H1 (cell line): ENCODE measurements at regions not wholly inside any gene's neighbourhood (a gene's known extent, or its start where the extent isn't known, plus 50 kb on each side); places are given as distances from the start of the nearest gene placed in this dataset.

Experiments
- CTCF ChIA-PET: fragments of 300-600 bp; sonication (Branson Sonifier 250); formaldehyde crosslinking; loops from one replicate; lab custom pipeline; 2021; ENCODE audit not compliant: partially characterized antibody; lab: Charles Lee
- POLR2A ChIA-PET: fragments of 300-600 bp; sonication (Branson Sonifier 250); formaldehyde crosslinking; loops from one replicate; lab custom pipeline; 2021; ENCODE audit warnings: inconsistent platforms; ENCODE audit not compliant: partially characterized antibody; lab: Charles Lee
- DNase-seq, 2 experiments: peaks; one replicate each; pipeline versions ENCODE4 v3.0.0 to v3.0.0-alpha.2; 2010 to 2022; ENCODE audit warnings: low spot score in 2 of 2, low read depth in 1 of 2, mixed read lengths in 1 of 2
- FAIRE-seq: peaks from 2 replicates; lab custom pipeline; 2011; peaks lifted over from hg19 to GRCh38; lab: Jason Lieb, UNC
- H2AFZ ChIP-seq: 2 replicates; pipeline ENCODE4 v1.8.1; 2012; ENCODE audit warnings: low read length, inconsistent platforms
- H2AK5ac ChIP-seq: 2 replicates; pipeline ENCODE4 v1.6.1; 2013; ENCODE audit warnings: low read depth, low read length
- H2BK120ac ChIP-seq: replicated peaks from 2 replicates; pipeline ENCODE3; 2013; ENCODE audit warnings: low read depth, low read length, inconsistent platforms
- H2BK12ac ChIP-seq: 2 replicates; pipeline ENCODE4 v1.6.1; 2013; ENCODE audit warnings: low read depth, low read length
- H2BK15ac ChIP-seq: 2 replicates; pipeline ENCODE4 v1.6.1; 2013; ENCODE audit warnings: low read length
- H2BK20ac ChIP-seq: 2 replicates; pipeline ENCODE4 v1.6.1; 2013; ENCODE audit warnings: low read length
- H2BK5ac ChIP-seq: 2 replicates; pipeline ENCODE4 v1.6.1; 2013; ENCODE audit warnings: low read depth, low read length
- H3K14ac ChIP-seq: 2 replicates; pipeline ENCODE4 v1.6.1; 2013; ENCODE audit warnings: inconsistent platforms; ENCODE audit not compliant: insufficient read length
- H3K18ac ChIP-seq: 2 replicates; pipeline ENCODE4 v1.6.1; 2013; ENCODE audit warnings: low read length; ENCODE audit errors: extremely low read depth
- H3K23ac ChIP-seq: 2 replicates; pipeline ENCODE4 v1.6.1; 2013; ENCODE audit warnings: inconsistent platforms; ENCODE audit not compliant: insufficient read length
- H3K23me2 ChIP-seq: 2 replicates; pipeline ENCODE4 v1.6.1; 2013; ENCODE audit warnings: low read depth, low read length
- H3K27ac ChIP-seq: 2 replicates; pipeline ENCODE4 v1.6.1; 2011; ENCODE audit warnings: low read depth, low read length, inconsistent platforms
- H3K27me3 ChIP-seq, 4 experiments: replicated peaks in 1 of 4; 1 replicate in 1 of 4; 2 replicates in 3 of 4; pipeline versions ENCODE4 v1.6.1 to v1.8.1; 2011 to 2013; ENCODE audit warnings: low read length in 3 of 4, mild to moderate bottlenecking in 3 of 4, inconsistent platforms in 2 of 4, mixed read lengths in 2 of 4, moderate library complexity in 1 of 4; ENCODE audit not compliant: control insufficient read depth in 3 of 4, insufficient read depth in 3 of 4; ENCODE audit errors: extremely low read depth in 1 of 4
- H3K36me3 ChIP-seq, 4 experiments: 2 replicates each; pipeline versions ENCODE4 v1.6.1 to v1.8.1; 2011 to 2013; ENCODE audit warnings: mild to moderate bottlenecking in 4 of 4, low read length in 3 of 4, moderate library complexity in 2 of 4, control low read depth in 1 of 4, inconsistent platforms in 1 of 4; ENCODE audit not compliant: insufficient read depth in 4 of 4, control insufficient read depth in 2 of 4
- H3K4ac ChIP-seq: replicated peaks from 2 replicates; pipeline ENCODE3; 2013; ENCODE audit warnings: low read length, low read depth, mixed read lengths, inconsistent platforms; ENCODE audit not compliant: insufficient read length
- H3K4me1 ChIP-seq, 4 experiments: replicated peaks in 1 of 4; 1 replicate in 1 of 4; 2 replicates in 3 of 4; pipeline versions ENCODE4 v1.6.1 to v1.8.1; 2011 to 2013; ENCODE audit warnings: low read length in 3 of 4, inconsistent platforms in 2 of 4, mixed read lengths in 1 of 4; ENCODE audit not compliant: insufficient read depth in 4 of 4, control insufficient read depth in 3 of 4
- H3K4me2 ChIP-seq, 2 experiments: 2 replicates each; pipeline versions ENCODE4 v1.6.1 to v1.8.1; 2011 to 2013; ENCODE audit warnings: low read depth in 2 of 2, low read length in 2 of 2, control low read depth in 1 of 2, inconsistent platforms in 1 of 2, mild to moderate bottlenecking in 1 of 2; ENCODE audit not compliant: insufficient read depth in 1 of 2
- H3K4me3 ChIP-seq, 4 experiments: fragments of 200-600, 300-600 bp in 1 of 4; sonication (generic), shearing (Covaris generic), sonication (Bioruptor Twin) in 1 of 4; 2 replicates each; pipeline versions ENCODE4 v1.5.1 to v1.8.1; 2011 to 2016; ENCODE audit warnings: low read length in 4 of 4, low read depth in 3 of 4, control low read depth in 2 of 4, inconsistent platforms in 2 of 4, mild to moderate bottlenecking in 2 of 4, mixed read lengths in 1 of 4, moderate library complexity in 1 of 4; ENCODE audit not compliant: insufficient read depth in 2 of 4; ENCODE audit errors: extremely low read depth in 1 of 4
- H3K56ac ChIP-seq: replicated peaks from 2 replicates; pipeline ENCODE3; 2013; ENCODE audit warnings: low read depth, mild to moderate bottlenecking, mixed read lengths, low read length, inconsistent platforms; ENCODE audit not compliant: insufficient read length
- H3K79me1 ChIP-seq: 2 replicates; pipeline ENCODE4 v1.6.1; 2013; ENCODE audit warnings: low read depth, low read length, control low read depth
- H3K79me2 ChIP-seq, 2 experiments: 2 replicates each; pipeline versions ENCODE4 v1.6.1 to v1.8.1; 2012 to 2013; ENCODE audit warnings: low read length in 2 of 2, mild to moderate bottlenecking in 2 of 2, inconsistent platforms in 1 of 2; ENCODE audit not compliant: insufficient read depth in 2 of 2, control insufficient read depth in 1 of 2
- H3K9ac ChIP-seq, 4 experiments: replicated peaks in 1 of 4; 1 replicate in 1 of 4; 2 replicates in 3 of 4; pipeline versions ENCODE4 v1.6.1 to v1.8.1; 2011 to 2013; ENCODE audit warnings: low read depth in 3 of 4, low read length in 3 of 4, control low read depth in 2 of 4, mild to moderate bottlenecking in 2 of 4, moderate library complexity in 2 of 4, inconsistent platforms in 1 of 4; ENCODE audit errors: extremely low read depth in 1 of 4
- H3K9me3 ChIP-seq, 2 experiments: 2 replicates each; pipeline versions ENCODE4 v1.6.1 to v1.8.1; 2012 to 2013; ENCODE audit warnings: mild to moderate bottlenecking in 2 of 2, moderate library complexity in 2 of 2, control low read depth in 1 of 2, inconsistent platforms in 1 of 2, low read depth in 1 of 2, low read length in 1 of 2, mixed read lengths in 1 of 2; ENCODE audit not compliant: insufficient read depth in 2 of 2
- H4K20me1 ChIP-seq, 2 experiments: replicated peaks in 1 of 2; 2 replicates each; pipeline versions ENCODE3 to v1.8.1; 2011 to 2013; ENCODE audit warnings: inconsistent platforms in 2 of 2, low read length in 2 of 2, mild to moderate bottlenecking in 1 of 2; ENCODE audit not compliant: insufficient read depth in 2 of 2, control insufficient read depth in 1 of 2
- H4K5ac ChIP-seq: 2 replicates; pipeline ENCODE4 v1.6.1; 2013; ENCODE audit warnings: low read length, low read depth, mixed read lengths, inconsistent platforms; ENCODE audit not compliant: insufficient read length
- H4K8ac ChIP-seq: 2 replicates; pipeline ENCODE4 v1.8.0; 2013; ENCODE audit warnings: mild to moderate bottlenecking, moderate library complexity, low read length, inconsistent platforms; ENCODE audit not compliant: insufficient read depth; ENCODE audit errors: extremely low read depth
- H4K91ac ChIP-seq: replicated peaks from 2 replicates; pipeline ENCODE3; 2013; ENCODE audit warnings: low read length, mixed read lengths, inconsistent platforms; ENCODE audit not compliant: insufficient read length
- ASH2L ChIP-seq: fragments of 200-600, 300-600 bp; sonication (generic); IDR thresholded peaks from one replicate; pipeline ENCODE4 v1.7.1; 2017; ENCODE audit warnings: low read length
- CBX5 ChIP-seq: fragments of 300-800, 300-1000 bp; sonication (generic); IDR thresholded peaks from 2 replicates; pipeline ENCODE4 v1.7.1; 2016; ENCODE audit warnings: antibody characterized with exemption, low read length, low read depth
- E2F6 ChIP-seq: IDR thresholded peaks from 2 replicates; pipeline ENCODE4 v1.6.1; 2012; ENCODE audit warnings: inconsistent platforms
- EGR1 ChIP-seq: IDR thresholded peaks from 2 replicates; pipeline ENCODE4 v1.6.1; 2011; ENCODE audit warnings: low read depth, low read length, borderline replicate concordance
- EP300 ChIP-seq, 2 experiments: IDR thresholded peaks; 1 replicate in 1 of 2; 2 replicates in 1 of 2; pipeline ENCODE4 v1.6.1; 2011 to 2012; ENCODE audit warnings: low read depth in 2 of 2, low read length in 2 of 2, mild to moderate bottlenecking in 2 of 2, borderline replicate concordance in 1 of 2, inconsistent platforms in 1 of 2, moderate library complexity in 1 of 2
- EZH2 ChIP-seq: fragments of 200-600 bp; sonication (generic); IDR thresholded peaks from 2 replicates; pipeline ENCODE4 v1.7.1; 2012; ENCODE audit warnings: low read depth, mild to moderate bottlenecking, moderate library complexity, low read length, inconsistent platforms; ENCODE audit not compliant: severe bottlenecking
- HDAC2 ChIP-seq, 2 experiments: fragments of 300-600 bp in 1 of 2; sonication (generic) in 1 of 2; IDR thresholded peaks; 2 replicates each; pipeline ENCODE4 v1.6.1; 2011 to 2012; ENCODE audit warnings: low read depth in 2 of 2, low read length in 2 of 2, mild to moderate bottlenecking in 2 of 2, moderate library complexity in 2 of 2, borderline replicate concordance in 1 of 2, inconsistent platforms in 1 of 2
- JUN ChIP-seq: IDR thresholded peaks from 2 replicates; pipeline ENCODE4 v1.6.1; 2011; ENCODE audit warnings: low read depth, mild to moderate bottlenecking, improper control_type of control experiment, low read length
- MAX ChIP-seq: IDR thresholded peaks from 2 replicates; pipeline ENCODE4 v1.6.1; 2012; ENCODE audit warnings: inconsistent platforms
- NRF1 ChIP-seq: IDR thresholded peaks from 2 replicates; pipeline ENCODE4 v1.6.1; 2011; ENCODE audit warnings: mild to moderate bottlenecking, low read depth, low read length, improper control_type of control experiment
- POLR2A ChIP-seq, 2 experiments: IDR thresholded peaks; 1 replicate in 1 of 2; 2 replicates in 1 of 2; pipeline ENCODE4 v1.6.1; 2011; ENCODE audit warnings: low read depth in 2 of 2, low read length in 2 of 2, mild to moderate bottlenecking in 2 of 2; ENCODE audit errors: control extremely low read depth in 1 of 2
- SP1 ChIP-seq: IDR thresholded peaks from 2 replicates; pipeline ENCODE4 v1.6.1; 2011; ENCODE audit warnings: low read depth, low read length
- TAF7 ChIP-seq: optimal IDR thresholded peaks from 2 replicates; pipeline ENCODE3; 2011; ENCODE audit warnings: low read depth, mild to moderate bottlenecking, inconsistent platforms, low read length, moderate library complexity, borderline replicate concordance
- WGBS, 2 experiments: shearing (Covaris generic) in 1 of 2; methylation state at CpG; one replicate each; pipeline versions ENCODE4 v1.1.6 to v1.1.7; 2013 to 2015; ENCODE audit warnings: low lambda C conversion rate in 2 of 2, mixed read lengths in 2 of 2, inconsistent platforms in 1 of 2, low coverage in 1 of 2, missing lambda C conversion rate in 1 of 2; ENCODE audit not compliant: insufficient replicate concordance in 2 of 2, insufficient coverage in 1 of 2, insufficient read length in 1 of 2; ENCODE audit errors: extremely low coverage in 1 of 2, missing lambda C conversion rate in 1 of 2; 5-methylcytosine and 5-hydroxymethylcytosine counted together

- Histone ChIP-seq H2AK5ac (no peak overlapping the region), H3K27ac (no peak overlapping the region), H2BK120ac (no peak overlapping the region), H2BK12ac (no peak overlapping the region), H3K4me3 (no peak overlapping the region), H4K8ac (no peak overlapping the region), H3K14ac (no peak overlapping the region), H2BK5ac (no peak overlapping the region), H3K18ac (no peak overlapping the region), H3K56ac (no peak overlapping the region), H4K91ac (no peak overlapping the region), H2BK15ac (no peak overlapping the region), H3K23me2 (no peaks in the 10 kb centered on the region), H2BK20ac (no peak overlapping the region), H3K4ac (no peak overlapping the region), H3K36me3 (no peaks in the 10 kb centered on the region), H3K4me1 (peaks cover 0 to 3% (median 0%) of the 10 kb centered on the region in 4 experiments; a peak in 1 of 7 replicates), H4K5ac (no peak overlapping the region), H3K9ac (no peak overlapping the region), H3K27me3 (no peaks in the 10 kb centered on the region), H3K4me2 (no peak overlapping the region), H3K23ac (no peak overlapping the region), H3K79me2 (no peaks in the 10 kb centered on the region), H2AFZ (no peak overlapping the region), H4K20me1 (no peaks in the 10 kb centered on the region), H3K9me3 (no peaks in the 10 kb centered on the region), H3K79me1 (no peaks in the 10 kb centered on the region)
- no peak for FAIRE-seq
- no peak for DNase-seq
- 92% methylated on average over 1 of the region's 1 CpG; no CpG with 5 or more reads in 1 of the 2 experiments for WGBS, 2 experiments
- ChIA-PET CTCF (interaction anchor here (0.9 to 1.7 kb wide), 5 partner anchors 8 to 258 kb away, joined by 3 to 6 read pairs (median 4); no protein-coding TSS in a partner anchor), POLR2A (no interaction called here)
- TF ChIP-seq SP1 (no peak), ASH2L (no peak), CBX5 (no peak), EGR1 (no peak), EP300 (IDR thresholded peaks at IDR 0.05; ENCODE audit: borderline replicate concordance in 1 of 2, low read depth in 2 of 2, low read length in 2 of 2) (no peak), TAF7 (no peak), NRF1 (no peak), EZH2 (no peak), HDAC2 (IDR thresholded peaks at IDR 0.05; ENCODE audit: borderline replicate concordance in 1 of 2, low read depth in 2 of 2, low read length in 2 of 2) (no peak), JUN (no peak), E2F6 (no peak), MAX (no peak), POLR2A (IDR thresholded peaks at IDR 0.05; ENCODE audit: control extremely low read depth in 1 of 2, low read depth in 2 of 2, low read length in 2 of 2) (no peak)
These were observed 53.3 kb upstream of the ATP10B start for GRCh38 chr5:160905285-160905684.
